ENCODE measurements at regions not wholly inside any gene's neighbourhood (a gene's known extent, or its start where the extent isn't known, plus 50 kb on each side); places are given as distances from the start of the nearest gene placed in this dataset.
A peak's percentile ranks its signal among the peaks of the same experiment; 100 is the strongest.

DNA sequence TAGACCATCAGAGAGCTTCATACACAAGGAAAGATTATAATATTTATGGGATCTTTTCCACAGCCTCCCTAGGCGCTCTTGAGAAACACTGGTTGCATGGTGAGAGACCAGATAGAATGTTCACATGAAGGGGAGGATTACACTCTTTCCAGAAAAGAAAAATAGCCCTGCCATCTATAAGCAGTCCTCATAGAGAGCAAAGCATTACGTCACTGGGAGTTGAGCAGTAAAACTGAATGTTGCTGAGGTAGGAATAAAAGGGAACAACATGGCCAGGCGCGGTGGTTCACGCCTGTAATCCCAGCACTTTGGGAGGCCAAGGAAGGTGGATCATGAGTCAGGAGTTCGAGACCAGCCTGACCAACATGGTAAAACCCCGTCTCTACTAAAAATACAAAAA lies 1934.3 kb downstream of the SUCLG1 start:
- TF ChIP-seq, protein P1, sequence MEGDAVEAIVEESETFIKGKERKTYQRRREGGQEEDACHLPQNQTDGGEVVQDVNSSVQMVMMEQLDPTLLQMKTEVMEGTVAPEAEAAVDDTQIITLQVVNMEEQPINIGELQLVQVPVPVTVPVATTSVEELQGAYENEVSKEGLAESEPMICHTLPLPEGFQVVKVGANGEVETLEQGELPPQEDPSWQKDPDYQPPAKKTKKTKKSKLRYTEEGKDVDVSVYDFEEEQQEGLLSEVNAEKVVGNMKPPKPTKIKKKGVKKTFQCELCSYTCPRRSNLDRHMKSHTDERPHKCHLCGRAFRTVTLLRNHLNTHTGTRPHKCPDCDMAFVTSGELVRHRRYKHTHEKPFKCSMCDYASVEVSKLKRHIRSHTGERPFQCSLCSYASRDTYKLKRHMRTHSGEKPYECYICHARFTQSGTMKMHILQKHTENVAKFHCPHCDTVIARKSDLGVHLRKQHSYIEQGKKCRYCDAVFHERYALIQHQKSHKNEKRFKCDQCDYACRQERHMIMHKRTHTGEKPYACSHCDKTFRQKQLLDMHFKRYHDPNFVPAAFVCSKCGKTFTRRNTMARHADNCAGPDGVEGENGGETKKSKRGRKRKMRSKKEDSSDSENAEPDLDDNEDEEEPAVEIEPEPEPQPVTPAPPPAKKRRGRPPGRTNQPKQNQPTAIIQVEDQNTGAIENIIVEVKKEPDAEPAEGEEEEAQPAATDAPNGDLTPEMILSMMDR (IDR thresholded peaks at IDR 0.05), result no peak
- TF ChIP-seq POLR2A (IDR thresholded peaks at IDR 0.05), result no peak
- DNase-seq (no peak), ATAC-seq (no peak)

DNA sequence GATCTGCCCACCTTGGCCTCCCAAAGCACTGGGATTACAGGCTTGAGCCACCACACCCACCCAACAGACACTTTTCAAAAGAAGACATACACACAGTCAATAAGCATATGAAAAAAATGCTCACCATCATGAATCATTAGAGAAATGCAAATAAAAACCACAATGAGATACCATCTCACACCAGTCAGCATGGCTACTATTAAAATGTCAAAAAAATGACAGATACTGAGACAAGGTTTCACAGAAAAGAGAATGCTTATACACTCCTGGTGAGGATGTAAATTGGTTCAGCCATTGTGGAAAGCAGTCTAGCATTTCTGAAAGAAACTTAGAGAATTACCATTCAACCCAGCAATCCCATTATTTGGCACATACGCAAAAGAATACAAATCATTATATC lies 1947.2 kb downstream of the SUCLG1 start:
- Histone ChIP-seq H3K4me3 (no peak overlapping the region), H3K36me3 (no peaks in the 10 kb centered on the region), H3K9me3 (peaks cover 0 to 5% (median 0%) of the 10 kb centered on the region in 12 donors), H3K27me3 (no peaks in the 10 kb centered on the region), H3K4me1 (no peaks in the 10 kb centered on the region), H3K27ac (no peak overlapping the region)
- 96 to 100% (median 97%) methylated on average over 1 of the region's 1 CpG for WGBS, 4 donors
- TF ChIP-seq POLR2A (IDR thresholded peaks at IDR 0.05), result no peak
- TF ChIP-seq, protein P1 (IDR thresholded peaks at IDR 0.05), result no peak
- ATAC-seq (no peak), DNase-seq (no peak)
- intact Hi-C loops (cut with DNase I), result no loop called here

More for the DNA sequence above, 1934.3 kb downstream of the SUCLG1 start:
- Histone ChIP-seq H3K36me3 (no peaks in the 10 kb centered on the region), H3K27ac (no peak overlapping the region), H3K4me3 (no peak overlapping the region), H3K4me1 (no peaks in the 10 kb centered on the region), H3K9me3 (peaks cover 0 to 5% (median 0%) of the 10 kb centered on the region in 12 donors), H3K27me3 (no peaks in the 10 kb centered on the region)
- 94 to 97% (median 95%) methylated on average over 7 of the region's 7 CpGs for WGBS, 4 donors
- intact Hi-C loops (cut with DNase I), result no loop called here

DNA sequence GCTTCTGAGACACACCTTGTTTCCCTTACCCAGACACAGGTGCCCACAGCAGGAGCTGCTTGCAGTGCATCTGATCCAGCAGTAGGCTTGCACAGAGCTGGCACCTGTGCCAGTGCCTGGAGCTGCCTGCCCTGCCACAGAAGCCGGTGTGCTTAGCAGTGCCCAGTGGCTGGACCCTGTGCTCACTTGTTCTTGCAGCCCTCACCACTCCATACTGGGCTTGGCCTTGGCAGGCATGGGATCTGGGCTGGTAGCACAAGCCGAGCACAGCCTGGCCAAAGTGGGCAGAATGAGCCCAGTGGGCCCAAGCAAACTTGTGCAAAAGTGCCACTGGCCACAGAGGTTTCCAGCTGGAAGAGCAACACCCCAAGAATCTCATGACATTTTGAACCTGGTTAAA lies 1950.4 kb downstream of the SUCLG1 start:
- H3K9me3 ChIP-seq, result peaks cover 0 to 5% (median 0%) of the 10 kb centered on the region in 12 donors
- no peak overlapping the region for H3K27ac ChIP-seq
- ATAC-seq (no peak), DNase-seq (no peak)
- no peak overlapping the region for H3K4me3 ChIP-seq
- H3K27me3 ChIP-seq, result no peaks in the 10 kb centered on the region
- H3K36me3 ChIP-seq, result no peaks in the 10 kb centered on the region
- intact Hi-C loops (cut with DNase I), result no loop called here
- WGBS, 4 donors, result 92 to 100% (median 99%) methylated on average over 1 to 2 of the region's 2 CpGs
- TF ChIP-seq, protein P1 (IDR thresholded peaks at IDR 0.05), result no peak
- no peaks in the 10 kb centered on the region for H3K4me1 ChIP-seq

DNA sequence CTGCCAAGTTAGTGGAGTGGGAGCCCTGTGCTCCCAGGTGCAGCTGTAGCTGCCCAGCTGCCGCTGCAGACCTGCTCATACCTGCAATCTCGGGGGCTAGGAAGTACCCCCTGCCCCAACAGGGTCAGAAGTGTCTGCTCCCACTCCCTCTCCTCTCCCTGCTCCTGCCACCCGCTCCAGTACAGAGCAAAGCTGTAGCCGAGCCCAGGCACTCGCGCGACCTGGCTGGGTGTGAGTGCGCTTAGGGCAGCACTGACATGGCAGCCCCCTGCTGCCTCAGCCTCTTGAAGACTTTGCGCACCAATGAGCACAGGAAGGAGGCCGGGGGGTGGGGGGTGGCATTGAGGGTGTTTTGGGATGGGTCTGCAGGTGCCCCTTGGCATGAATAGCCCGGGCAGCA lies 1951.4 kb downstream of the SUCLG1 start:
- ATAC-seq, result no peak
- intact Hi-C loops (cut with DNase I), result no loop called here
- 93 to 100% (median 95%) methylated on average over 3 to 11 of the region's 11 CpGs for WGBS, 4 donors

More for the DNA sequence above, 1951.4 kb downstream of the SUCLG1 start:
- no peaks in the 10 kb centered on the region for H3K27me3 ChIP-seq
- TF ChIP-seq, protein P1 (IDR thresholded peaks at IDR 0.05), result no peak
- H3K36me3 ChIP-seq, result no peaks in the 10 kb centered on the region
- DNase-seq, result peak in 1 of 5 donors; percentile 42
- peaks cover 0 to 7% (median 0%) of the 10 kb centered on the region in 12 donors for H3K9me3 ChIP-seq
- no peaks in the 10 kb centered on the region for H3K4me1 ChIP-seq
- no peak overlapping the region for H3K27ac ChIP-seq
- H3K4me3 ChIP-seq, result no peak overlapping the region

All from heart left ventricle (tissue), 16 donors.